Motor neuron (in vitro differentiated cells): ENCODE measurements at regions not wholly inside any gene's neighbourhood (a gene's known extent, or its start where the extent isn't known, plus 50 kb on each side); places are given as distances from the start of the nearest gene placed in this dataset.
A peak's percentile ranks its signal among the peaks of the same experiment; 100 is the strongest.

Source experiments
- ATAC-seq, 8 experiments: fragments of 200-7000 bp; cut with Tn5 transposase; replicated peaks in 6 of 8; 2 replicates each; pipeline ENCODE4 v1.8.0; 2021; ENCODE audit warnings: mild to moderate bottlenecking in 8 of 8, moderate library complexity in 8 of 8
- H3K27ac ChIP-seq, 2 donors: fragments of 250-450 bp; sonication (Bioruptor Pico); 2 replicates each; pipeline ENCODE4 v1.9.0; 2021; ENCODE audit warnings: antibody characterized with exemption in 2 of 2, mild to moderate bottlenecking in 2 of 2, moderate library complexity in 1 of 2
- H3K4me1 ChIP-seq, 2 donors: fragments of 250-450 bp; sonication (Bioruptor Pico); replicated peaks in 1 of 2; 2 replicates each; pipeline ENCODE4 v1.6.1; 2021; ENCODE audit warnings: antibody characterized with exemption in 2 of 2, mild to moderate bottlenecking in 2 of 2, moderate library complexity in 1 of 2
- H3K4me3 ChIP-seq, 5 donors: fragments of 250-450 bp; sonication (Bioruptor Pico); 2 replicates each; pipeline ENCODE4 v1.9.0; 2021; ENCODE audit warnings: antibody characterized with exemption in 5 of 5, mild to moderate bottlenecking in 5 of 5, moderate library complexity in 4 of 5
- WGBS, 10 experiments: fragments of 450-650 bp; shearing (Covaris generic); methylation state at CpG; one replicate each; pipeline ENCODE4 v1.0.0; 2022; 5-methylcytosine and 5-hydroxymethylcytosine counted together
- in situ Hi-C, 9 experiments: fragments of 400-800 bp; cut with MboI; loops; one replicate each; pipeline ENCODE4 v1.15.0; 2021; ENCODE audit warnings: low sequenced_read_pairs in 9 of 9, low pct_unique_long_range_greater_than_20kb in 2 of 9; ENCODE audit not compliant: unreplicated experiment in 9 of 9

DNA sequence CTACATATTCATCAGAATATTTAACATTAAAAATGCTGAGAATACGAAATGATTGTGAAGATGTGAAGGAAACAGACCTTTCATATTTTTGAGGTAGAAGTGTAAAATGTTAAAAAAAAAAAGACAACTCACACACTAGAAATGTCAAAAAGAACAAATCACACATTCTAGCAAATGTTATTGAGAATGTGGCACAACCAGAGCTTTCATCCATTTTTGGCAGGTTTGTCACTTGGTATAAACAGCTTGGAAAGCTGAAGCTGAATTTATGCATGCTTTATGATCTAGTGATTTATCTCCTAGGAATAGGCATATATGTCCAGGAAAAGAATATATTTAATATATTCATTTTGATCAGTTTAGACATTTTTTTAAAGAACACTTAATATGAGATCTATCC, 784.9 kb upstream of the GHITM start:
- no peak for ATAC-seq
- no peaks in the 10 kb centered on the region for H3K4me1 ChIP-seq
- H3K4me3 ChIP-seq, result no peak overlapping the region
- in situ Hi-C loops, result no loop called here
- no peak overlapping the region for H3K27ac ChIP-seq
- WGBS, 10 experiments, result 0 to 91% (median 46%) methylated on average over 1 of the region's 1 CpG; no CpG with 5 or more reads in 1 of the 10 experiments

DNA sequence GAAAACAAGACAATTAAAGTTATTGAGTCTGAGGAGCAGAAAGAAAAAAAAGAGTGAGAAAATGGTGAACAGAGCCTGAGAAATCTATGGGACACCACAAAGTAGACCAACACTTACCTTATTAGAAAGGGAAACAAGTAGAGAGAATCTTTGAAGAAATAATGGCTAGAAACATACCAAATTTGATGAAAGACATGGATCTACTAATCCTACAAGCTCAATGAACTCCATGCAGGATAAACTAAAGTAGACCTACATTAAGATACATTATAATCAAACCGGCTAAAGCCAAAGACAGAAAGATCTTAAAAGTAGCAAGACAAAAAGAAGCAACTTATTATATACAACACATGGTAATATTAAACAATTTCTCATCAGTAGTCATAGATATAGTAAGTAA, 782.3 kb upstream of the GHITM start:
- no peak for ATAC-seq
- Histone ChIP-seq H3K27ac (no peak overlapping the region), H3K4me1 (no peaks in the 10 kb centered on the region), H3K4me3 (no peak overlapping the region)
- 0 to 100% (median 69%) methylated on average over 1 of the region's 1 CpG; no CpG with 5 or more reads in 2 of the 10 experiments for whole genome bisulfite sequencing, 10 experiments
- in situ Hi-C loops, result no loop called here

DNA sequence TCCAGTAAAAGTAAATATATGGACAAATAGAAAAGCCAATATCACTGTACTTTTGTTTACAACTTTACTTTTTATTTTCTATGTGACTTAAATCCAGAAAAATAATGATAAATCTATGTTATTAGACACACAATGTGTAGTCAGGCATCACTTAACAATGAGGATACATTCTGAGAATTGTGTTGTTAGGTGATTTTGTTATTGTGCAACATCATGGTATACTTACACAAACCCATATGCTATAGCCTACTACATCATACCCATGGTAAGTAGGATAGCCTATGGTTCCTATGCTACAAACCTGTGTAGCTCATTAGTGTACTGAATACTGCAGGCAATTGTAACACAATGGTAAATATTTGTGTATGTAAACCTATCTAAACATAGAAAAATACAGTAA, 781.7 kb upstream of the GHITM start:
- ATAC-seq, result no peak
- Histone ChIP-seq H3K4me3 (no peak overlapping the region), H3K4me1 (no peaks in the 10 kb centered on the region), H3K27ac (no peak overlapping the region)
- in situ Hi-C loops, result no loop called here

DNA sequence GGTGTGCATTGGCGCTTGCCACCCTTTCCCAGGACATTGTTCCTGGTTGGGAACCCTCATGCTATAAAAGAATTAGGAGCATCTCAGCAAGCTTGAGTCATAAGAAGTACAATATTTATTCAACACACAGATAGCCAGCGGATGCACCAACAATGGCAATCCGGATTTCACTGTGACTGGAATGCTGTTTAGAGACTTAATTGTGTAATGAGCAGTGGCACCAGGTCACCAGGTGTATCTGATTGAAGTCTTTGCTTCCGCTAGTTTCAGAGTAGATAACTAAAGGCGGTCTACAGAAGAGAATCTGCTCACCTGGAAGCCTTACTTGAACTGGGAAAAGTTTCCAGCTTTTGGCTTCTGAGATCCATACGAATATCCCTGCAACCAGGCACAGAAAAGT, 772.3 kb upstream of the GHITM start:
- no peaks in the 10 kb centered on the region for H3K4me1 ChIP-seq
- WGBS, 10 experiments, result 17 to 100% (median 71%) methylated on average over 1 to 6 of the region's 6 CpGs; no CpG with 5 or more reads in 1 of the 10 experiments
- in situ Hi-C loops, result no loop called here
- ATAC-seq, result no peak
- H3K27ac ChIP-seq, result no peak overlapping the region
- no peak overlapping the region for H3K4me3 ChIP-seq

DNA sequence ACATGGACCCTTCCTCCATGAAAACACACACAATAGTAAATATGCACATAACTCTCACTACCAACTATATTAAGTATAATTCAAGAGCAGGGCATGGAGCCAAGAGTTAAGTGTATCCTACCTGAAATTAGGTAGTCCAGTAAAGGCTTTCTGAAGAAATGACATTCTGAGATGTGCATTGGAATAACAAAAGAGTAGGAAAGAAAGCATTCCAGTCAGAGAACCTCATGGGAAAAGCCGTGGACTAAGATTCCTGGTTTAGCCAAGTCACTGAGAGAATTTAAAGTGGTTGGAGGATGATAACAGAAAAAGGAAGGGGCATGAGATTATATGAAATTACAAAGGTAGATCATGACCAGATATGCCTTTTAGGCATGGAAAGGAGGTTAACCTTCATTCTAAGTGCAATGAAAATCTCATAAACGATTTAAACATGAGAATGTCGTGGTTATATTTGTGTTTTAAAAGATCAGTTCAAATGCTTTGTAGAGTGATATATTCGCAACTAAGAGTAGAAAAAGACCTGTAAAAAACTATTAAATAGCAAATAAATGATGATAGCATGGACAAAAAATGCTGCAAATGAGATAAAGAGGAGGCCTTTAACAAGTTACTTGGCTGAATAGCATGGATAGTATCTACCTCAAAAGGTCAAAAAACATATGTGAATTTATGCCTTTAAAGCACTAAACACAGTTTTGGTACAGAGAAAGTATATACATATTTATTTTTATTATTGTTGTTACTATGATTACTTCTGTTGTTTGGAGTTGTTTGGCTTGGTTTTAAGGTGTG, 767.4 kb upstream of the GHITM start:
- 9 to 93% (median 74%) methylated on average over 1 to 4 of the region's 4 CpGs for WGBS, 10 experiments
- Histone ChIP-seq H3K4me3 (no peak overlapping the region), H3K27ac (no peak overlapping the region), H3K4me1 (peaks cover 0 to 4% of the 10 kb centered on the region in 2 donors)
- in situ Hi-C loops, result no loop called here
- ATAC-seq, result no peak

DNA sequence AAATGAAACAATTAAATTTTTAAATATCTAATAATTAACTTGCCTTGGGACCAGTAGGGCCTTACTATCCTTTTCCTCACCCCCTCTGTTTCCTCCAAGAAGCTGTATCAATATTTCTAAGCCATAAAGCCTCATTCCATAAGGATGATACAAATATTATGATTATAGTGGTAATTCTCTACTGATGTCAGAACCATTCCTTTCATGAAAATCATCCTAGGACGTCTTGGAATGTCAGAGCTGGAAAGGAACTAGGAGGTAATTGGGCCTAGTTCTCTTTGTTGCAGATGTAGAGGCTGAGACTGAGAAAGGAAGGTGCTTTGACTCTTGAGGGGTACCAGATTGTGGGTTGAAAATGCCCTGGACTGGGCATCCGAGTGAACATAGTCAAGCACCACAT, 766.7 kb upstream of the GHITM start:
- H3K4me1 ChIP-seq, result peaks cover 0 to 4% of the 10 kb centered on the region in 2 donors
- ATAC-seq, result no peak

DNA sequence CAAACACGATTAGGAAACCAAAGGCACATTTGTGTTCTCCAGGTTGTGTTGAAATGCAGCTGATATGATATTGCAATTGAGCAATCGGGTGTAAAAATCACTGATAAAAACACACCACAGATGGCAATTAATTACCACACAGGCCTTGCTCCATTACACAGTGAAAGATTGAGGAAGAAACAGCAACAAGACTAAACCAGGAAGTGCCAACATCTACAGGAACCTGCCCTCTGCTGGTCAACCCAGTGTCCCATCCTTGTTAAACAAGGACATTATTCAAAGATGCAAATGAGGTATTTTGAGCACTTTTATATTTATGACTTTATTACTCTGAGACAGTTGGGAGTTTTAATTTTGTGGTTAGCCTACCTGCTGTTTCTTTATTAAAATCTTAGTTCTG, 765.6 kb upstream of the GHITM start:
- in situ Hi-C loops, result no loop called here
- no peak overlapping the region for H3K4me3 ChIP-seq
- H3K4me1 ChIP-seq, result peaks cover 0 to 4% of the 10 kb centered on the region in 2 donors
- WGBS, 10 experiments, result 0 to 100% (median 63%) methylated on average over 1 to 2 of the region's 2 CpGs; no CpG with 5 or more reads in 1 of the 10 experiments
- no peak overlapping the region for H3K27ac ChIP-seq
- ATAC-seq, result peak in 4 of 8 experiments; percentile 24 to 52 (median 42)

More for the DNA sequence above, 766.7 kb upstream of the GHITM start:
- WGBS, 10 experiments, result 0 to 80% (median 70%) methylated on average over 1 to 2 of the region's 2 CpGs; no CpG with 5 or more reads in 5 of the 10 experiments
- in situ Hi-C loops, result no loop called here
- Histone ChIP-seq H3K27ac (no peak overlapping the region), H3K4me3 (no peak overlapping the region)

DNA sequence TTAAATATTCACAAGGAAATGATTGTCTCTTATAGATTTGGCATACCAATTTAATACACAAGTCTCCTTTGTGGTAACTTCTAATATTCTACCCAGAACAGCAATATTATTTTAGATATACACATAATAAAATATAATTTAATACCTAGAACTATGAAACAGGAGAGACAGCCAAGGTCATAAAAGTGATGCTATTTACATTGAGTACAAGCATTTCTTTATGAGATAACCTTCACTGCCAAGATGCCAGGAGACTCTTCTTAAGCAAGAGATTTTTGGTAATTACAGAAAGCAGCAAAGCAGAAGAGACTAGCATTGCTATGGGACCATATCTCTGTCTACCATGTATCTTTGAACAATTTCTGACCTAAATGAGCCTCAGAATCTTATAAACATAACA, 764.6 kb upstream of the GHITM start:
- H3K4me1 ChIP-seq, result peaks cover 0 to 4% of the 10 kb centered on the region in 2 donors
- no peak overlapping the region for H3K27ac ChIP-seq
- in situ Hi-C loops, result no loop called here
- no peak overlapping the region for H3K4me3 ChIP-seq
- no peak for ATAC-seq

DNA sequence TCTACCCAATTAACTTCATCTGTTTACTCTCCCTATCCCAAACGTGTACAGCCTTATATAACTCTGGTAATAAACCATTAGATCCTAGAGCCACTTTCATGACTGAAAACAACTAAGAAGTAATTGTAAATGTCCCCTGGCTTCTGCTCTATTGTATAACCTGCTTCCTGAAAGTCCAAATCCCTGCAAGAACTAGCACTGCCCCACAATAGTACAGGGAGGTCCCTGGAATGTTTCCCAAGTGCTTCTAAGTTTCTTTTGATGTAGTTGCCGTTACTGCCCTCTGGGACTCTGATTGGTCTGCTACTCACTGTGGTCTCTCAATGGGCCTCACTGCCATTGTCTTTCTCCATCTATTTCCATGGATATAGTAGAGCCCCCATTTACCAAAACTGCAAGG, 764.0 kb upstream of the GHITM start:
- WGBS, 10 experiments, result 0 to 73% (median 40%) methylated on average over 1 to 2 of the region's 2 CpGs; no CpG with 5 or more reads in 1 of the 10 experiments
- ATAC-seq, result no peak
- Histone ChIP-seq H3K4me1 (peaks cover 0 to 4% of the 10 kb centered on the region in 2 donors), H3K27ac (no peak overlapping the region), H3K4me3 (no peak overlapping the region)
- in situ Hi-C loops, result no loop called here

DNA sequence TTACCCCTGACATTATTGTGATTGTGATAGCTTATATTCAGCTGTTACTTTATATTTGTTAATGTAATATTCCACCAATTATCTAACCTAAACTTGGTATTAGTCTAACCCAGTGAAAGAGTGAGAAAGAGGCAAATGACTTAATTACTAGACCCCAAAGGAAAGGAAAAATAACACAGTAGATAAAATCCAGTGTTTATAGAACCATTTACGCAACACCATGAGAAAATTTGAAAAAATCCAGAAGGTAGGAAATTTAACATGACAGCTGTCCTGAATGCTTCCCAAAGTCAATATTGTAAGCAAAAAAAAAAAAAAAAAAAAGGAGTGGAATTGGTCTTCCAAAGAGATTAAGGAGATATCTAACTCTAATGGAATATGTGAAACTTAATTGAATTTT, 741.5 kb upstream of the GHITM start:
- in situ Hi-C loops, result no loop called here
- 17 to 100% (median 78%) methylated on average over 1 of the region's 1 CpG; no CpG with 5 or more reads in 2 of the 10 experiments for WGBS, 10 experiments
- no peak overlapping the region for H3K4me3 ChIP-seq
- H3K27ac ChIP-seq, result no peak overlapping the region
- no peak for ATAC-seq
- H3K4me1 ChIP-seq, result no peaks in the 10 kb centered on the region

DNA sequence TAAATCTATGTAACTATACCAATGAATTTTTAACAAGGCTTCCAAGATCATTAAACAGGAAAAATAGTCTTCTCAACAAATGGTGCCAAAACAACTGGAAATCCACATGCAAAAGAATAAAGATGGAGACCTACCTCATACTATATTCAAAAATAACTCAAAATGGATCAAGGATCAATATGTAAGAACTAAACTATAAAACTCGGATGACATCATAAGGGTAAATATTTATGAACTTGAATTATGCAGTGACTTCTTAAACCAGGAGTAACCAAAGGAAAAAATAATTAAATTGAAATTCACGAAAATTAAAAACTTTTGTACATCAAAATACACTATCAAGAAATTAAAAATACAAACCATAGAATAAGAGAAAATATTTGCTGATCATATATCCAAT, 728.7 kb upstream of the GHITM start:
- no peak overlapping the region for H3K4me3 ChIP-seq
- ATAC-seq, result no peak
- H3K4me1 ChIP-seq, result no peaks in the 10 kb centered on the region
- H3K27ac ChIP-seq, result no peak overlapping the region
- in situ Hi-C loops, result no loop called here
- WGBS, 10 experiments, result 5 to 84% (median 61%) methylated on average over 1 to 2 of the region's 2 CpGs

DNA sequence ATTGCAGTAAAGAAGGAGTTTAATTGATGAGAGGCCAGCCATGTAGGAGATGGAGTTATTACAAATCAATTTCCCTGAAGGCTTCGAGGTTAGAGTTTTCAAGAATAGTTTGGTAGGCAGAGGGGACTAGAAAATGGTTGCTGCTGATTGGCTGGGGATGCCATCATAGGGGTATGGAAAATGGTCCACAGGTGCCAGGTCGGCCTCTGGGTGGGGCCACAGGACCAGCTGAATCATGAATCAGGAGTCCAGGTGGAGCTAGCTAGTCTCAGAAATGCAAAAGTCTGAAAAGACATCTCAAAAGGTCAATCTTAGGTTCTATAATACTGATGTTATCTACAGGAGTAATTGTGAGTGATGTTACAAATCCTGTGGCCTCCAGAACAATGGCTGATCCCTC, 714.0 kb upstream of the GHITM start:
- Histone ChIP-seq H3K4me1 (no peaks in the 10 kb centered on the region), H3K27ac (no peak overlapping the region), H3K4me3 (no peak overlapping the region)
- in situ Hi-C loops, result no loop called here
- 0 to 81% (median 50%) methylated on average over 1 to 2 of the region's 2 CpGs; no CpG with 5 or more reads in 2 of the 10 experiments for WGBS, 10 experiments
- ATAC-seq, result no peak

DNA sequence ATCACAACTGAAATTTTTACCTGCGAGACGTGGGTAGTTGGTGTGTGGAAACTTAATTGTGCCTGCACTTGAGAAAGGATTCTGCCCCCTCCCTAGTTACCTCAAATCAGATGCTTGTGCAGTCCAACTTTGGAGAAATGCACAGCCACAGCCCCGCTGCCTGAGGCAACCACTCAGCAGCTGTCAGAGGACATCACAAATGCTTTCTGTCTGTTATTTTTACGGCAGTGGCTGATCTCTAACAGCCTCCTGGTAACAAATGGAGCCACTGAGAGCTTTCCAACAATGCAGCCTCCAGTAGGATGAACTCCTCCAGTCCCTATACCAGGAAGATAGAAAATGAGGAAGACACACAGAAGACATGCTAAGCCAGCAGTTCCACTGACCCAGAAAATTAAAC, 712.2 kb upstream of the GHITM start:
- ATAC-seq, result no peak
- H3K4me1 ChIP-seq, result peaks cover 0 to 4% of the 10 kb centered on the region in 2 donors
- H3K4me3 ChIP-seq, result no peak overlapping the region
- WGBS, 10 experiments, result 0 to 100% (median 63%) methylated on average over 1 to 4 of the region's 4 CpGs; no CpG with 5 or more reads in 4 of the 10 experiments
- in situ Hi-C loops, result no loop called here
- H3K27ac ChIP-seq, result no peak overlapping the region
